GM18498 (cell line): ENCODE measurements at regions not wholly inside any gene's neighbourhood (a gene's known extent, or its start where the extent isn't known, plus 50 kb on each side); places are given as distances from the start of the nearest gene placed in this dataset.

Experiments used
- ATAC-seq: cut with Tn5 transposase; IDR thresholded peaks from one replicate; pipeline ENCODE4 v1.9.1; 2021; ENCODE audit warnings: mild to moderate bottlenecking, moderate library complexity; ENCODE audit not compliant: unreplicated experiment

GRCh38 chr17:72360386-72360940 lies 239.6 kb downstream of the SOX9 start:
- ATAC-seq, result no peak

GRCh38 chr17:72361892-72362291 lies 241.1 kb downstream of the SOX9 start:
- no peak for ATAC-seq

- ATAC-seq, result no peak
Measured at GRCh38 chr17:72362376-72363088, 241.7 kb downstream of the SOX9 start.

- no peak for ATAC-seq
Measured at GRCh38 chr17:72363089-72363610, 242.3 kb downstream of the SOX9 start.

GRCh38 chr17:72365857-72366414 lies 245.1 kb downstream of the SOX9 start:
- ATAC-seq, result no peak

GRCh38 chr17:72366626-72367025 lies 245.8 kb downstream of the SOX9 start:
- ATAC-seq, result no peak

- ATAC-seq, result no peak
Measured at GRCh38 chr17:72368191-72368590, 247.4 kb downstream of the SOX9 start.

GRCh38 chr17:72369366-72369765 lies 248.5 kb downstream of the SOX9 start:
- no peak for ATAC-seq

- ATAC-seq, result no peak
Measured at GRCh38 chr17:72370819-72371218, 250.0 kb downstream of the SOX9 start.

- ATAC-seq, result no peak
Measured at GRCh38 chr17:72372185-72372584, 251.4 kb downstream of the SOX9 start.

- no peak for ATAC-seq
Measured at GRCh38 chr17:72373910-72374741, 253.3 kb downstream of the SOX9 start.

- ATAC-seq, result no peak
Measured at GRCh38 chr17:72376526-72377345, 255.9 kb downstream of the SOX9 start.

- ATAC-seq, result no peak
Measured at GRCh38 chr17:72378414-72379390, 257.9 kb downstream of the SOX9 start.

- ATAC-seq, result no peak
Measured at GRCh38 chr17:72379516-72379915, 258.7 kb downstream of the SOX9 start.

- ATAC-seq, result no peak
Measured at GRCh38 chr17:72380120-72380519, 259.3 kb downstream of the SOX9 start.

- no peak for ATAC-seq
Measured at GRCh38 chr17:72380737-72381136, 259.9 kb downstream of the SOX9 start.

- no peak for ATAC-seq
Measured at GRCh38 chr17:72381597-72382397, 261.0 kb downstream of the SOX9 start.

- ATAC-seq, result no peak
Measured at GRCh38 chr17:72382971-72383722, 262.3 kb downstream of the SOX9 start.
